OCI-LY3 (cell line): ENCODE measurements at regions not wholly inside any gene's neighbourhood (a gene's known extent, or its start where the extent isn't known, plus 50 kb on each side); places are given as distances from the start of the nearest gene placed in this dataset.

ENCODE experiments used
- H2AFZ ChIP-seq: fragments of 200-600, 300-600 bp; shearing (Covaris generic); 2 replicates; pipeline ENCODE4 v1.6.0; 2014; ENCODE audit warnings: antibody characterized with exemption, low read depth, low read length
- H3K27ac ChIP-seq: fragments of 200-600, 300-600 bp; sonication (generic); 2 replicates; pipeline ENCODE4 v1.5.1; 2014; ENCODE audit warnings: mild to moderate bottlenecking, low read length, moderate library complexity, mixed read lengths
- H3K27me3 ChIP-seq: fragments of 200-600, 300-600 bp; sonication (generic); 2 replicates; pipeline ENCODE4 v1.6.1; 2014; ENCODE audit warnings: low read depth, low read length, mixed read lengths
- H3K36me3 ChIP-seq: fragments of 200-600, 300-600 bp; sonication (generic); replicated peaks from 2 replicates; pipeline ENCODE3; 2014; ENCODE audit warnings: low read depth, low read length, mixed read lengths
- H3K4me1 ChIP-seq: fragments of 300-600, 200-600 bp; sonication (generic); 2 replicates; pipeline ENCODE4 v1.6.1; 2014; ENCODE audit warnings: low read length, mixed read lengths
- H3K4me2 ChIP-seq: fragments of 200-600, 300-600 bp; sonication (generic); 2 replicates; pipeline ENCODE4 v1.6.1; 2014; ENCODE audit warnings: low read length, mixed read lengths
- H3K4me3 ChIP-seq: fragments of 300-600, 200-600 bp; sonication (generic); 2 replicates; pipeline ENCODE4 v1.5.1; 2014; ENCODE audit warnings: antibody characterized with exemption, mild to moderate bottlenecking, low read length, moderate library complexity
- H3K79me2 ChIP-seq: fragments of 300-600, 200-600 bp; shearing (Covaris generic); 2 replicates; pipeline ENCODE4 v1.6.1; 2014; ENCODE audit warnings: mild to moderate bottlenecking, low read length, mixed read lengths
- H3K9ac ChIP-seq: fragments of 300-600, 200-600 bp; shearing (Covaris generic); 2 replicates; pipeline ENCODE4 v1.6.0; 2014; ENCODE audit warnings: mild to moderate bottlenecking, low read length, moderate library complexity
- H3K9me3 ChIP-seq: fragments of 200-600, 300-600 bp; shearing (Covaris generic); 2 replicates; pipeline ENCODE4 v1.6.1; 2014; ENCODE audit warnings: low read length, mixed read lengths; ENCODE audit not compliant: insufficient read depth
- H4K20me1 ChIP-seq: fragments of 200-600, 300-600 bp; sonication (generic); 2 replicates; pipeline ENCODE4 v1.6.1; 2016; ENCODE audit warnings: low read length, mixed read lengths; ENCODE audit not compliant: insufficient read depth
- EZH2phosphoT487 ChIP-seq: fragments of 200-600 bp; shearing (Covaris generic); IDR thresholded peaks from 2 replicates; pipeline ENCODE4 v1.6.1; 2018; ENCODE audit warnings: antibody characterized with exemption, mixed run types, low read depth
- TF ChIP-seq, protein P1 (sequence below): fragments of 200-600, 300-600 bp; sonication (generic); IDR thresholded peaks from 2 replicates; pipeline ENCODE4 v1.5.1; 2014; ENCODE audit warnings: antibody characterized with exemption, low read length, low read depth

DNA sequence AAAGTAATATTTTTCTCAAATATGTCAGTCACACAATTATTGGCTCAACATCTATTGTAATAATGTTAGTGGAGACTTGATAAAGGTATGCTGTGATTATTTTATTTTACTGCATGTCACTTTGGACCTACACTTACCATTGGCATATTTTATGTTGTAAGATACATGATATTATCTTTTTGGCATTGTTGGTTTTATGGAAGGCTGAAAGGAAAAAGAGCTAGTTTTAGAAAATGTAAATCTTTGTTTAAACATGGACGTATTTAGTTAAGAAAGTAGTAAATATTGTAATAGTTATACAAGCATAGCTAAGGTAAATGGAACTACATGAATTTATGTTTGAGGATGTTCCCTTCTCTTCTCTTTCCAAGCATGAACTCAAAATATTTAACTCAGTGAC is 1399.3 kb downstream of the STIM2 start:
- Histone ChIP-seq H3K79me2 (no peaks in the 10 kb centered on the region), H3K36me3 (no peaks in the 10 kb centered on the region), H3K4me2 (no peak overlapping the region), H3K4me1 (no peaks in the 10 kb centered on the region), H4K20me1 (no peaks in the 10 kb centered on the region), H2AFZ (no peak overlapping the region), H3K9ac (no peak overlapping the region), H3K4me3 (no peak overlapping the region), H3K27me3 (no peaks in the 10 kb centered on the region), H3K27ac (no peak overlapping the region), H3K9me3 (no peaks in the 10 kb centered on the region)
- TF ChIP-seq EZH2phosphoT487 = no peak
- TF ChIP-seq, protein P1, sequence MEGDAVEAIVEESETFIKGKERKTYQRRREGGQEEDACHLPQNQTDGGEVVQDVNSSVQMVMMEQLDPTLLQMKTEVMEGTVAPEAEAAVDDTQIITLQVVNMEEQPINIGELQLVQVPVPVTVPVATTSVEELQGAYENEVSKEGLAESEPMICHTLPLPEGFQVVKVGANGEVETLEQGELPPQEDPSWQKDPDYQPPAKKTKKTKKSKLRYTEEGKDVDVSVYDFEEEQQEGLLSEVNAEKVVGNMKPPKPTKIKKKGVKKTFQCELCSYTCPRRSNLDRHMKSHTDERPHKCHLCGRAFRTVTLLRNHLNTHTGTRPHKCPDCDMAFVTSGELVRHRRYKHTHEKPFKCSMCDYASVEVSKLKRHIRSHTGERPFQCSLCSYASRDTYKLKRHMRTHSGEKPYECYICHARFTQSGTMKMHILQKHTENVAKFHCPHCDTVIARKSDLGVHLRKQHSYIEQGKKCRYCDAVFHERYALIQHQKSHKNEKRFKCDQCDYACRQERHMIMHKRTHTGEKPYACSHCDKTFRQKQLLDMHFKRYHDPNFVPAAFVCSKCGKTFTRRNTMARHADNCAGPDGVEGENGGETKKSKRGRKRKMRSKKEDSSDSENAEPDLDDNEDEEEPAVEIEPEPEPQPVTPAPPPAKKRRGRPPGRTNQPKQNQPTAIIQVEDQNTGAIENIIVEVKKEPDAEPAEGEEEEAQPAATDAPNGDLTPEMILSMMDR = no peak

DNA sequence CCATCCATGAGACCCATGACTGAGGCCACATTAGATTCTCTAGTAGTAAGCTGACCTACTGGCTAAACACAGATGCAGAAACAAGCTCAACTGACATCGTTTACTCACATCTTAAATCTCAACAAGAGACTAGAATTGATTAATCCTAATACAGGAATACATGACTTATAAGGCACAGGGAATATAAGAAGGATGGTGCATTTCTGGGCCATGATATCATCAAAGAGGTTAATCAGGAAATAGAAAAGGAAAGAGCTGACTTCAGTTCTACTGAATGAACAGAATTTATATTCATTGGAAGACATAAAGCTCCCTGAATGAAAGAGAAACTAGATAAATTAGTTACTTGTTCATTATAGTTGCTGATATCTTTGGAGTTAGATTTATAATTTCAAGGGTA is 1406.5 kb downstream of the STIM2 start:
- Histone ChIP-seq H3K79me2 (no peaks in the 10 kb centered on the region), H3K9me3 (no peaks in the 10 kb centered on the region), H3K36me3 (no peaks in the 10 kb centered on the region), H3K27me3 (no peaks in the 10 kb centered on the region), H3K4me3 (no peak overlapping the region), H3K4me2 (no peak overlapping the region), H3K4me1 (no peaks in the 10 kb centered on the region), H2AFZ (no peak overlapping the region), H3K27ac (no peak overlapping the region), H4K20me1 (no peaks in the 10 kb centered on the region), H3K9ac (no peak overlapping the region)
- TF ChIP-seq, protein P1 = no peak
- no peak for TF ChIP-seq EZH2phosphoT487

DNA sequence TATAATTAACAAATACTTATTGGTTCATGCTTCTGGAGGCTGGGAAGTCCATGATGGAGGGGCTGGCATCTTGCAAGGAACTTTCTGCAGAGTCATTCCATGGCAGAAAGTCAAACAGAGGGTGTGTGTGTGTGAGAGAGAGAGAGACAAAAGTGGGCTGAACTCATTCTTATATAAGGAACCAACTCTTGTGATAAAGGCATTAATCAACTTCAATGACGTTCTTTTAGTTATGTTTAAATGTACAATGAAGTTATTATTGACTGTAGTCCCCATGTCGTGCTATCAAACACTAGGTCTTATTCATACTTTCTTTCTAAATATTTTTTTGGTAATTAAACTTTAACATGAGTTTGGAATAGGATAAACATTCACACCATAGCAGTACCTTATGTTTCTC is 1408.8 kb downstream of the STIM2 start:
- Histone ChIP-seq H3K4me3 (no peak overlapping the region), H3K27ac (no peak overlapping the region), H3K79me2 (no peaks in the 10 kb centered on the region), H4K20me1 (no peaks in the 10 kb centered on the region), H3K9ac (no peak overlapping the region), H2AFZ (peak overlapping the region; percentile 18; the same call in 1 of the 2 replicates), H3K27me3 (no peaks in the 10 kb centered on the region), H3K4me2 (no peak overlapping the region), H3K36me3 (no peaks in the 10 kb centered on the region), H3K4me1 (no peaks in the 10 kb centered on the region), H3K9me3 (no peaks in the 10 kb centered on the region)
- TF ChIP-seq, protein P1 = no peak
- TF ChIP-seq EZH2phosphoT487 = no peak

DNA sequence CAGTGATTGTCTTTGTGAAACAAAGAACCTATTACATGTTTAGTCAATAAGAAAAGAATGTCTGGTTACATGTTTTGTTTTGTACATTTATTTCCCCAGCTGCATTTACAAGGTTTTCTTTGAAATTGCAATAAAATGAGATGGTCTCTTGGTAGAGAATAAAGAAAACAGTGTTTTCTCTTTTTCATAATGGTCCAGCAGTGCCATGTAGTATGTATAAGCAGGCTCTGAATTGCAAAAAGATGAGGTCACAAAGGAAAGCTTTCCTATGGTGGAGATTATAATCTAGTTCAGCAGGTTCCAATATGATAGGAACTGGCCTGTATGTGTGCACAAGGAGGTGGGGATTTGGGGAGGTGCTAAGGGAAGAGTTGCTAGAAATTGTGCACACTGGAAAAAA is 1417.3 kb downstream of the STIM2 start:
- H4K20me1 ChIP-seq = no peaks in the 10 kb centered on the region
- H3K36me3 ChIP-seq = no peaks in the 10 kb centered on the region
- H3K9me3 ChIP-seq = no peaks in the 10 kb centered on the region
- H3K4me2 ChIP-seq = no peak overlapping the region
- no peaks in the 10 kb centered on the region for H3K27me3 ChIP-seq
- H3K27ac ChIP-seq = no peak overlapping the region
- H3K79me2 ChIP-seq = no peaks in the 10 kb centered on the region
- H2AFZ ChIP-seq = no peak overlapping the region
- H3K9ac ChIP-seq = no peak overlapping the region
- no peak overlapping the region for H3K4me3 ChIP-seq
- TF ChIP-seq, protein P1 = no peak
- no peak for TF ChIP-seq EZH2phosphoT487
- H3K4me1 ChIP-seq = no peaks in the 10 kb centered on the region
